T follicular helper cell (primary cell): ENCODE measurements at regions not wholly inside any gene's neighbourhood (a gene's known extent, or its start where the extent isn't known, plus 50 kb on each side); places are given as distances from the start of the nearest gene placed in this dataset.

Experiments used
- DNase-seq: peaks from one replicate; pipeline ENCODE4 v3.0.0-alpha.2; 2020; ENCODE audit warnings: low read depth

DNA sequence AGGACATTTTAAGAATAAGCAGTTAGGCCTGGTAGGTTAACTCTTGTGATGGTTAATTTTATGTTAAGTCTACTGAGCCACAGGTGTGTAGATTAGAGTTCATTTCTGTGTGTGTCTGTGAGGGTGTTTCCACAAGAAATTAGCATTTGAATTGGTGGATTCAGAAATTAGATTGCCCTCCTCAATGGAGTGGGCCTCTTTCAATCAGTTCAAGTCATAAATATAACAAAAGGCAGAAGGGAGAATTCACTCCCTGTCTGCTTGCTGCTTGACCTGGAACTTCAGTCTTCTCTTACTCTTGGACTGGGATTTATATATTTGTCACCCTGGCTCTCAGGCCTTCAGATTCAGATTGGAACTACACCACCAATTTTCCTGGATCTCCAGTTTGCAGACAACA lies 55.3 kb upstream of the POM121L12 start:
- no peak for DNase-seq

DNA sequence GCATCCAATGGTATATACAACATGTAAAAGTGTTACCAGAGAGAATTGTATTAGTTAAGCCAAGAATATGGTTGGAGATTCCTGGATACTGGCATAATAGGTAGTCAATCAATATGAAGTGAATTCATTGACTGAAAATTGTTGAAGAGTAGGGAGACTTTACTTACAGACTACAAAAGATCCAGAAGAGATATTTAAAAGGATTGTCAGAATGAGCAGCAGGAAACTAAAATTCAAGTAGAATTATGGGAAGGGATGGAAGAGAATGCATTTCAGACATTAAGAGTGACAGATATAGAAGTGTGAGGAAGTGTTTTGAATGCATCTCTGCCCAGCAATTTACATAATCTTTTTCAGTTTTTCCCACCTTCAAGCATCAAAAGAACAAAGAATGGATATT lies 62.3 kb upstream of the POM121L12 start:
- no peak for DNase-seq

DNA sequence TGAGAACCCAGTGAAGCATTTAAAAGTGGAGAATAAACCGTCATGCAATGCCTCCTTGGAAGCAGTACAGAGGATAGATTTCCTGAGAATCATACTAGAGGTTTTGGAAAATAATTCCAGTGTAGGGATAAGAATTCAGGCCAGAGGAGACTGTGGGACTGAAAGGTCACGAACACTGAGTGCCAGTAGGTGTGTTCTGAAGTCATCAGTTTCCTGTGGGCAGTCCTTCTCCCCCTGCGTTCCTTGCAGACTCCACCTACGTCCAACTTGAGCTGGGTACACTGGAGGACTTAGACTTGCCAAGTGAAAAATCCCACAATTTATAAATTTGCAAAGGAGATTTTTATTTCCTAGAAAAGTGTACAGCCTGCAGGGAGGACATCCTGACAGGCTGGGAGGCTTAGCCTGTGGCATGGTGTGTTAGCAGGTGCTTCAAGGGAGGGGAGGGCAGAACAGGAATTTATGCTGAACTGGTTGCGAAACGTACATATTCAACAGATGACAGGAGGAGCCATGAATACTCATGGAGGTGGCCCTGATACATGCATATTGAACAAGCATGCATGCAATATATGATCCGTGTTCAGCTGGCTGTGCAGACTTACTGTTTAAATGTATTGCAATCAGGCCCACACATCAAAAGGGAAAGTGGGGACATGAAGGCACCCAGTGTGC lies 72.9 kb upstream of the POM121L12 start:
- no peak for DNase-seq

DNA sequence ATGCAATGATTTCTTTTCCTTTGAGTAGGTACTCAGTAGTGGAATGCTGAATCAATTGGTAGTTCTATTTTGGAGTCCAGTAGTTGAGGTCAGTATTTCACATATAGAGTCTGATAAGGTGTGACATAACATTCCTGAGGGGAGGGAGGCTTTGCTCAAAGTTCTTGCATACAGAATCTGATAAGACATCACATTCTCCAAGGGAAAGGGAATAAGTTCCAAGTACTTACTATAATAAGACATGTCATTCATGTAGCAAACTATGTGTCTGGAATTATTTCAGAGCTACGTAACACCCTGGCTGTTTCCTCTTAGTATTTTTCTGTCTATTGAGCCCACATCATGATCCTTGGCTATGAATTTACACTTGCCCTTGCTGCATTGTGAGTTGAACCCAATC lies 74.3 kb upstream of the POM121L12 start:
- DNase-seq, result no peak

DNA sequence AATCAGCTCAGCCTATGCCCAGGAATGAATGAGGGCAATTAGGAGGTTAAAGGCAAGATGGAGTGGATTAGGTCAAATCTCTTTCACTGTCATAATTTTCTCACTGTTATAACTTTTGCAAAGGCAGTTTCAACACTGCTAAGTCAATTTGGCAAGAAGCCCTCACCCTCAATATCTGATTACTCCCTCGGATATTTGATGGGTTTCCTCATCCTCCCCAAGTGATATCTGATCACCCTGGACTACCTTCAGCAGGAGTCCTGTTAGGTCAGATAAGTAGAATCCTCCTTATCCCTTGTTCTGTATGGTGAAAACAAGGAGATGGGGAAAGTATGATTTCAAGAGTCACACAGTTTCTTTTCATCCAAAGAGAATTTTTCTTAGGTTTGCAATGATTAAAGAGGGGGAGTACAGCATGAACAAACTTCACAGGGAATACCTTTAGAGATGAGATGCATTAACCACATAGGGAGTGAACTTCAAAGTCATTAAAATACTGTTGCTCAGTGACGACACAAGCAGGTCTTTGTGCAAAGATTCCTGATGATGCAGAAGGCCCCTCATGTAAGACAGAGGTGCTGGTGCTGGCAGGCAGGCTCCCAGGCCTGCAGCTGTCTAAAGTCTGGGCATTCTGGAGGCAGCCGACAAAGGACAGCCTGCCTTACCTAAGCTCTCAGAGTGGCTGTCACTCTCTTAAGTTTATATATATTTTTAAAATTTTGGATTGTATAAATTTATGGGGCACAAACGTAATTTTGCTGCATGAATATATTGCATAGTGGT lies 75.4 kb upstream of the POM121L12 start:
- no peak for DNase-seq

DNA sequence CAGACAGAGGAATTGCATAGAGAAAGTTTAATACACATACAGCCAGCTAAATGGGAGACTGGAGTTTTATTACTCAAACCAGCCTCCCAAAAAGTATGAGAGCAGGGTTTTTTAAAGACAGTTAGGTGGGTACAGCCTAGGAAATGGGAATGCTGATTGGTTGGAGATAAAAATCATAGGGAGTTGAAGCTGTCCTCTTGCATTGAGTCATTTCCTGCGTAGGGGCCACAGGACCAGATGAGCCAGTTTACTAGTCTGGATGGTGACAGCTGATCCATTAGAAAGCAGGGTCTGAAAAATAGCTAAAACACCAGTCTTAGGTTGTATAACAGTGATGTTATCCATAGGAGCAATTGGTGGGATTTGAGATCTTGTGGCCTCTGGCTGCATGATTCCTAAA lies 76.1 kb upstream of the POM121L12 start:
- DNase-seq, result no peak

DNA sequence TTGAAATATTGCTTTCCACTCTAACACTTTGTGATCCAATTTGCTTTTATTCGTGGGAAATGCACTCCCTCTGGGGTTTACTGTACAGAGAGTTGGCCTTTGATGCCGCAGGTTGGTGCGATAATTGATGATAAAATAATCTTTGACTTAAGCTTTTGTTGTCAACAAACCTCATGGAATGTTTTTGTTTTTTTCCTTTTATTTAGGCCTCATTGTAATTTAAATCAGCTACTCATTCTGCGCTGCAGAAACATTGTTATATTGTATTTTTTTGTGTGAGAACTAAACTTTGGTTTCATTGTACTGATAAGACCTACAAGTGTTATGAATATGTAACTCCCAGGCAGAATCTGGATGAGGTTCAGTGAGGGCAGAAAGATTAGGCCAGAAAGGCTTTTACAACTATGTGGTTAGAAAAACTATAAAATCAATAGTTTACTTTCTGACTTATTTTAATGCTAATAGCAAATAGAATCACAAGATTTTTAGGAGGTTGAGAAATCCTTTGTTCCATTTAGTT lies 76.8 kb upstream of the POM121L12 start:
- DNase-seq, result no peak

DNA sequence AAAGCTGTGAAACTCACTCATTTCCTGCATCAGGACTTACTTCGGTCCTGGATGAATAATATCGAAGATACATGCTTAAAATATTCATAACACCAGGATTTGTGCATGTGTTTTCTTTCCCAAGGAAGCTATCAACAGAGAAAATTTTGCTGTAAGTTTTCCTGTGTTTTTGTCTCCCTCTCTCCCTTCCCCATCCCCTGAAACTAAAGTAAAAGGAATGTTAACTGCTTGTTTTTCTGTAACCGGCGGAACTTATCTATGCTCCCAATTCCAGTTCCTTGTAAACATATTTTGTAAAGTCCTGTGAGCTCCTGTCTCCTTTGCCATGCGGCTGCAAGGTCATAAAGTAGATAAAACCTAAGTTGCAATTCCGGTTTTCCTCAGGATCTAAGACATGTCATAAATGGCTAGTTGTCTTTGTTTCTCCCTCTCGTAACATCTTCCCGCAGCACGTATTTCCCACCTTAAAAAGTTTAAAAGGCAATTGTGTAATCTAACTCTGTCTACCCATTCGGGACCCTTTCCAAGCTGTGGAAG lies 79.0 kb upstream of the POM121L12 start:
- DNase-seq, result no peak

DNA sequence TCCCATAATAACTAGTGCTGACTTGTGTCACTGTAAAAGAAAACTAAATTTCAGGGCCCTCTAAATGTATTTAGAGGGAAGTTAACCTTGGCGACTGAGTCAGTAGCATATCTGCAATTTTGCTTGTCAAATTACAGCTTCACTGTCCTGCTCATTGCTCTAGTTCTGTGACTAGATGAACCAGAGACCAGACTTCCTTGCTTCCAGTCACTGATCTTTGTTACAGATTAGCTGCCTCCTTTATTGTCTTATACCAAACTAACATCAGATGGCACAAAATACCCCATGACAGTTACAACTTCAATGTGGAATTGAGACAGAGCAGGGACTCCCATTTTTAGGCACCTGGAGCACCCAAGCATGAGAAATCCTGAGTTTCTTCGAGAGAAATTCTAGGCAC lies 79.9 kb upstream of the POM121L12 start:
- DNase-seq, result no peak

DNA sequence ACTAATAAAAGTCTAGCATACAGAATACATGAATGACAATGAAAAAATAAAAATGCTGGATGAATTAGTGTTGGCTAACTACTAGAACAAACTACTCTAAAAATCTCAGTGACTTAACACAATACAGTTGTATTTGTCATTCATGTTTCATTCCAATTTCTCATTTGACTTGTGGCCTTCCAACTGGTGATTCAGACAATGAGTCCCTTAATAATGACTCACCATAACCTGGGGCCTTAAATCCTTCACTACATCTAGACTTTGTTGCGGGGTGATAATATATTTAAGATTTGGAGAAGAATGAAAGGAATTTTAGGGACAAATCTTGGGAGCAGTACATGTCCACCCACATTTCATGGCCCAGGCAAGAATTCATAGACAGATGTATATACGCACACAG lies 90.5 kb upstream of the POM121L12 start:
- no peak for DNase-seq

DNA sequence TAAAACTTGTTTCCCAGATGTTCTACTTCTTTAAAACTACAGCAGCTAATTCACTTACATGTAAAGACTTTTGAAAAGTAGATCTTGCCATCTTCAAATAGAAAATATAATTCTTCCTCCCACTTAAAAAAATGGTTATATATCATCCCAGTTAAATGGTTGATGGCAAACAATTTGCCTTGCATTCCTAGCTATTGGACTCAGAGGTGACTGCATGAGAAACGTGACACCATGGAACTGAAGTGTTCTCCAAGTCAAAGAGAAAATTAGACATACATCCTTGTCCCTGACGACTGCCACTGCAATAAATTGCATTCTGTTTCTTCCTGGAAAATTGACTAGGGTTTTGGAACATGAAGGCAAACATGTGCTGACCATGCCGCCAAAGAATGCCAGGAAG lies 95.0 kb upstream of the POM121L12 start:
- DNase-seq, result no peak

DNA sequence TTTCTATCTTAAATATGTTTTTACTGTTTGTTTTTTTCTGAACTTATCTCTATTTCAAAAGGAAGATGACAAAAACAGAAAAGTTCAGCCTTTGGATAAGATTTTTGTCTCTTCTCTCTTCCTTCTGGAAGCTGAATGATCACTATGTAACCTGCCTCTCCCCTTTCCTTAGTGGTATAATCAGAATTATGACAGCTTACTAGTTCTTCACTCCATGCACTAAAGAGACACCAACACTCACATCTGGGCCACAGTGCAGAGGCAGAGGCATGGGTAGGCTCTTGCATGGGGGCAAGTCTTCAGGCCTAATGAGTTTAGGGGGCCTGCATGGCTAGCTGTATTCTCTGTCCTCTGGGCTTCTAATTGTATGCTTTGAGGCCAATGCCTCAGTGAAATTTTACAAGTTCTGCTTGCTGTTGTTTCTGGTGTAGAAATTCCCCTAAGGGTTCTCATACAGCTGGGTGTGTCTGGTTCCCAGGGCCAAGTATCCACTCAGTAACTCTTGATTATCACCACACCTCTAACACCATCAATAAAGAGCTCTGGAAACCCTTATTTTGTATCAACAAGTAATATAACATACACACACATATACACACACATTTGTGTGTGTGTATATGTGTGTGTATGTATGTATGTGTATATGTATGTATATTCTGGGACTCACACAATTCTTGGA lies 96.8 kb upstream of the POM121L12 start:
- no peak for DNase-seq

DNA sequence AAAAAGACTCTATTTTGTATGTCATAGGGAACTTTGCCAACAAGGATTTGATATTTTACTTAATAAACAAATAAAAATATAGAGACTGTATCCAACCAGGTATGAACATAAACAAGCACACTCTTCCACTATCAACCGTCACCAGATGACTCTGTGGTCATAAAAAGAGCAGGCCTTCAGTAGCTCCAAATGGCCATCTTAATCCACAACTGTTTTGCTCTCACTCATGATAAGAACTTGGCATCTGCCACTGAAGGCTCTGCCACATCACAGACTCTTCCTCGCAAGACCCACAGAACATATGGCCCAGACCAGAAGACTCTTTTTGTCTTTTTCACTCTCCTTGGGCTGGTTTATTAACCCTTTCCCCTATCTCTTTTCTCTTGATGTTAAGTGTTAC lies 98.7 kb upstream of the POM121L12 start:
- no peak for DNase-seq

DNA sequence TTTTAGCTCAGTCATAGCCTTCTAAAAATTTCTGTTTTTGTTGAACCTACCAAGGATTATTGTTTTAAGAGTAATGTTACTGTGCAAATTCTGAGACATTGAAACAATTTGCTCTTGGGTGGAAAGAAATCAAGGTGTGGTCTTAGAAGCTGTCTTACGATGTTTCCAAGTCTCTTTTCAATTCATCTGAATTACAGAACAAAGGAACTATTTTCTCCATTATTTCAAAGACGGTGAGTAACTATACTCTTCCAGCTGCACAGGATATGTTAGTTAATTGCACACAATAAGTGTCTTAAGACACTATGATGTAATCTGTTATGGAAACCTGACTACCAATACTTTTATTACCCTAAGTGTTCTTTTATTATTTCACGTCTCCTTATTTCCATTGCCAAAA lies 106.8 kb upstream of the POM121L12 start:
- DNase-seq, result no peak

DNA sequence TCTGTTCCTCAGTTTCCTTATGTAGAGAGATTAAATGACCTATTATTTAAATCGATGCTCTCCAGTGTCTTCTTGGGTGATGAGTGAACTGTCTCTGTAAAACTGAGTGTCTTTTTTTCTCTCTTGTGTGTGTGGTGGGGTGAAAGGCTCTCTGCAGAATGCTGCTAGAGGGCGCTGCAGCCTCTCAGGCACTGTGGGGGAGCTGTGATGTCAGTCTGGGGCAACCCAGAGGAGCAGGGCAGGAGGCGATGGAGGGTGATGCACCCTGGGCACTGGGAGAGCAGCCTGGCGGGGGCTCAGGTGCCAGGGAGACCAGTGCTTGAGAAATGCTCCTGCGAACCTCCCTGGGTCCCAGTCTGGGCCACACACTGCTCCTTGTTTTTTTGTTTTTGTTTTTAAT lies 110.1 kb upstream of the POM121L12 start:
- no peak for DNase-seq

DNA sequence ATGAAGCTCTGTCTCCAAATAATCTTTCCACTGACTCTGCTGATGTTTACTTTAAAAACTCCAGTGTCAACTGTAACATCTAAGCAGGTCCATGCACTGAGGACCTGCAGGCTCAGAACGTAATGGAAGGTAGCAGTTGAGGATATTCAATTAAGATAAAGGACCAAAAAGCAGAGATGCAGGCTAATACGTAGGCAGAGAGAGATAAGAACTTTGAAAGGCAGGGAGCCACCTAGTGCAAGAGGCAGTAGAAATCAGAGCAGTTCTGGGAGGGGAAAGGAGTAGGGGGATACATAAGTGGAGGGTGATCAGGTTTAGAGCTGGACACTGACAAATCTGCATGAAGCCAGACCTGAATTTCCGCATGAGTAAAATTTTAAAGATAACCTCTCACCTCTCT lies 114.5 kb upstream of the POM121L12 start:
- no peak for DNase-seq

DNA sequence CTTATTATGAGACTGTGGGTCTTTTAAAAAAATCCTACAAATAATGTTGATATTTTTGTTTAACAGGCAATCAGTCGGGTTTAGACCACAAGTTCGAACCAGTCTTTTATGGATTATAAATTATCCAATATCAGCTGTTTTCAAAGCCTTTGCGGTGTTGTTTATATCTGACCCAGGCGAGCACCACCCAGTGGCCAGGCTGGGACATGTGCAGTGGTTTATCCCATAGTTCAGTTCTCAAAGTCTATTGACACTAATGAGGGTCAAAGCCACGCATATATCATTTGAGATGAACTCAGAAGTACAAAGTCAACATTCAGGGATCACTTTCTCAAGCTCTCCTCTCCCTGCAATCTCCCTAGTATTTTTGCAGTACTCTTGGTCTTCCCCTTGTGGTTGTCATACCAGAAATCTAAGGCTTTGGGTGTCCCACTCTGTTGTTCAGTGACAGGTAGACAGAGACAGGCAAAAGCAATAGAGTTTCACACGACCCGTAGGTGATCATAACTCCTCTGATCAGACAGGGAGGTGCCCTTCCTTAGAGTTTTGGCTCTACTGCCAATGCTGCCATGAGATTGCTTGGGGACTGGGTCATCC lies 117.4 kb upstream of the POM121L12 start:
- no peak for DNase-seq

DNA sequence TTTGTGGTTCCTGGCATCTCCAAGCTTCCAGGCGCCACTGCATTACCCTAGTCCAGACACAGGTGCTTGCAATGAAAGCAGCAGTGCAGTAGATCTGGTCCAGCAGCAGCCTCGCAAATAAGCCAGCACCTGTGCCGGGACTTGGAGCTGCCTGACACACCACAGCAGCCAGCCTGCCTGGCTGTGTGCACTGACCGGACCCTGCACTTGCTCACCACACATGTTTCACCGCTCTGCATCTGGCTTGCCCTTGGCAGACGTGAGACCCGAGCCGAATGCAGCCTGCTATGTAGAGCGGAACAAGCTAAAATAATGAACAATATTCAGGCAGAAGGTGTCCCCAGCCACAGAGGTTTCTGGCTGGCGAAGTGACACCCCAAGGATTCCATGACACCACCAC lies 123.6 kb upstream of the POM121L12 start:
- no peak for DNase-seq

DNA sequence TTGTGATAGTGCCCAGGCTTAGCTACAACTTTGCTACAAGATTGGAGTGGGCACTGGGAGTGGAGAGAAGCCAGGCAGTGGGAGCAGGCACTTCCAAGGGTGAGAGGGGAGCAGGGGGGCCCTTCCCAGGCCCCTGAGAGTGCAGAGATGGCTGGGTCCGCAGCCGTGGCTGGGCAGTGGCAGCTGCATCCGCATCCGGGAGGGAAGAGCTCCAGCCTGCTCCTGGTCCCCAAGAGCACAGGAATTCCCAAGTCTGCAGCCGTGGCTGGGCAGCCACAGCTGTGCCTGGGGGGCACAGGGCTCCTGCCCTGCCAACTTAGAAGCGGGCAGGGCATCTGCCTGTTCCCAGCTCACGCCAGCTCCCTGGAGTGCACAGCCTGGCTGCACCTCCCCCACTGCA lies 124.1 kb upstream of the POM121L12 start:
- DNase-seq, result no peak

DNA sequence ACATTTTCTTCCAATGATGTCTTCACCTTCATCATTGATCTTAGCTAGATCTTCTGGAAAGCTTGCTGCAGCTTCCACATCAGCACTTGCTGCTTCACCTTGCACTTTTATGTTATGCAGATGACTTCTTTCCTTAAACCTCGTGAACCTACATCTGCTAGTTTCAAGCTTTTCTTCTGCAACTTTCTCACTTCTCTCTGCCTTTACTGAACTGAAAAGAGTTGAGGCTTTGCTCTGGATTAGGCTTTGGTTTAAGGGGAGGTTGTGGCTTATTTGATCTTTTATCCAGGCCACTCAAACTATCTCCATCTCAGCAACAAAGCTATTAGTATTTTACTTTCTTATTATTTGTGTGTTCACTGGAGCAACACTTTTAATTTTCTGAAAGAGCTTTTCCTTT lies 125.5 kb upstream of the POM121L12 start:
- DNase-seq, result no peak

DNA sequence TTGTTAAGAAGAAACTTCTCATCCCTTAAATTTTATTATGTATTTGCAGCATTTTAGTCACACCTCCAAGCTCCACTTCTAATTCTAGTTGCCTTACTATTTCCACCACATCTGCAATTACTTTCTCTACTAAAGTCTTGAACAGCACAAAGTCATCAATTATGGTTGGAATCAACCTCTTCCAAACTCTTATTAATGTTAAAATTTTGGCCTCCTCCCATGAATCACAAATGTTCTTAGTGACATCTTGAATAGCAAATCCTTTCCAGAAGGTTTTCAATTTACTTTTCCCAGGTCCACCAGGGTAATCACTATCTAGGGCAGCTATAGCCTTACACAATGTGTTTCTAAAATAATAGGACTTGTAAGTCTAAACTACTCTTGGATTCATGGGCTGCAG lies 126.3 kb upstream of the POM121L12 start:
- no peak for DNase-seq

DNA sequence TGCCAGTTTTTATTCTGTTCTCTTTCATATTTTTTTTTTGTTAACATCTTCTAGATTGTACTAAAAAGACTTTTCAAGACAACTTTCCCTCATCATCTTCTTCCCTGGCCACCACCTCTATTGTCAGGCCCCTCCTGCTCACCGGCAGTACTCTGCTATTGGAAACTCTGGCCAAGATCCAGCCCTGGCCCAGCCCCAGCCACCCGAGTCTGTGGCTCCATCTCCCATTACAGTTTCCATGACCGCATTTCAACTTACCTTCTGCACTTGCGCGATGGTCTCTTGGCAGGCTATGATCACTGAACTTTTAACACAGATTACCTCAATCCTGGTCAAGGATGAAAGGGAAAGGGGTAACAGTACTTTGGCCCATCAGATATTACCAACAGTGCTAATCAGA lies 137.7 kb upstream of the POM121L12 start:
- DNase-seq, result no peak
